HepG2 (cell line): ENCODE measurements at regions not wholly inside any gene's neighbourhood (a gene's known extent, or its start where the extent isn't known, plus 50 kb on each side); places are given as distances from the start of the nearest gene placed in this dataset.

Experiments
- ATAC-seq: fragments of 200-7000 bp; cut with Tn5 transposase; 3 replicates; pipeline ENCODE4 v1.9.1; 2020; ENCODE audit warnings: mild to moderate bottlenecking, moderate library complexity
- BruUV-seq: library from RNA; stranded (reverse); fragments of 400-500 nt; replicated peaks from 2 replicates; lab custom pipeline; 2021; lab: Mats Ljungman, UMichigan
- CTCF ChIA-PET: fragments of 300-600 bp; formaldehyde crosslinking; extraction: SDS; loops from one replicate; lab custom pipeline; 2021; ENCODE audit warnings: low total read pairs, inconsistent platforms, low intra/inter-chr PET ratio; lab: Yijun Ruan, JAX
- POLR2A ChIA-PET: fragments of 350-600 bp; sonication (Branson Sonifier 250); formaldehyde crosslinking; loops from one replicate; lab custom pipeline; 2020; ENCODE audit warnings: antibody characterized with exemption, inconsistent platforms; lab: Yijun Ruan, JAX
- DNase-seq: peaks from one replicate; pipeline ENCODE4 v3.0.0-alpha.2; 2015; ENCODE audit warnings: low spot score
- FAIRE-seq: peaks from 3 replicates; lab custom pipeline; 2011; peaks lifted over from hg19 to GRCh38; lab: Jason Lieb, UNC
- H2AFZ ChIP-seq: one replicate; pipeline ENCODE4 v1.6.1; 2011; ENCODE audit warnings: low read length, inconsistent platforms
- H3K27ac ChIP-seq: fragments of 300-600 bp; 3 replicates; pipeline ENCODE4 v1.8.0; 2011; ENCODE audit warnings: mixed run types, mild to moderate bottlenecking, mixed read lengths, low read length, inconsistent platforms; ENCODE audit not compliant: insufficient read depth; ENCODE audit errors: extremely low read length
- H3K27me3 ChIP-seq, 2 experiments: fragments of 200-600 bp in 1 of 2; 2 replicates in 1 of 2; 3 replicates in 1 of 2; pipeline versions ENCODE4 v1.6.0 to v1.8.0; 2011; ENCODE audit warnings: low read length in 2 of 2, mild to moderate bottlenecking in 2 of 2, moderate library complexity in 2 of 2, inconsistent platforms in 1 of 2; ENCODE audit not compliant: insufficient read depth in 2 of 2, control insufficient read depth in 1 of 2
- H3K36me3 ChIP-seq, 2 experiments: fragments of 200-600 bp in 1 of 2; replicated peaks in 1 of 2; 2 replicates in 1 of 2; 3 replicates in 1 of 2; pipeline versions ENCODE4 v1.5.1 to v1.8.0; 2011; ENCODE audit warnings: low read length in 2 of 2, inconsistent platforms in 1 of 2; ENCODE audit not compliant: insufficient read depth in 2 of 2, control insufficient read depth in 1 of 2
- H3K4me1 ChIP-seq: 2 replicates; pipeline ENCODE4 v1.5.1; 2012; ENCODE audit warnings: low read length, inconsistent platforms; ENCODE audit not compliant: insufficient read depth
- H3K4me2 ChIP-seq: 2 replicates; pipeline ENCODE4 v1.6.0; 2011; ENCODE audit warnings: low read depth, low read length, inconsistent platforms
- H3K4me3 ChIP-seq, 3 experiments: fragments of 200-600 bp in 1 of 3; sonication (generic), shearing (Covaris generic) in 1 of 3; replicated peaks in 1 of 3; 2 replicates each; pipeline ENCODE4 v1.5.1; 2011 to 2016; ENCODE audit warnings: low read length in 3 of 3, inconsistent platforms in 2 of 3, low read depth in 2 of 3, mild to moderate bottlenecking in 2 of 3, control low read depth in 1 of 3, mixed read lengths in 1 of 3; ENCODE audit not compliant: insufficient read depth in 1 of 3
- H3K79me2 ChIP-seq: one replicate; pipeline ENCODE4 v1.6.1; 2011; ENCODE audit warnings: low read length, inconsistent platforms; ENCODE audit not compliant: insufficient read depth
- H3K9ac ChIP-seq: 2 replicates; pipeline ENCODE4 v1.6.0; 2011; ENCODE audit warnings: mild to moderate bottlenecking, low read depth, low read length, inconsistent platforms; ENCODE audit not compliant: insufficient read depth
- H3K9me3 ChIP-seq: 2 replicates; pipeline ENCODE4 v1.5.1; 2012; ENCODE audit warnings: mild to moderate bottlenecking, low read length
- H4K20me1 ChIP-seq: 2 replicates; pipeline ENCODE4 v1.6.0; 2011; ENCODE audit warnings: inconsistent platforms, mild to moderate bottlenecking, low read length, moderate library complexity; ENCODE audit not compliant: insufficient read depth
- CCAR2 ChIP-seq: fragments of 200-400 bp; formaldehyde crosslinking; optimal IDR thresholded peaks from 2 replicates; pipeline ENCODE3; 2018; ENCODE audit warnings: low read depth, mild to moderate bottlenecking, low read length, moderate library complexity
- HDAC2 ChIP-seq: sonication (generic); formaldehyde crosslinking; IDR thresholded peaks from 2 replicates; pipeline ENCODE4 v1.4.0; 2020; ENCODE audit warnings: missing genetic modification reagents
- KAT2B ChIP-seq: fragments of 150-350 bp; IDR thresholded peaks from 2 replicates; pipeline ENCODE4 v1.6.1; 2014; ENCODE audit warnings: low read depth, low read length, borderline replicate concordance
- MED8 ChIP-seq: sonication (generic); formaldehyde crosslinking; IDR thresholded peaks from 2 replicates; pipeline ENCODE4 v1.8.1; 2023; ENCODE audit warnings: mild to moderate bottlenecking, missing genetic modification reagents; ENCODE audit not compliant: insufficient replicate concordance
- NR2F2 ChIP-seq: IDR thresholded peaks from 2 replicates; pipeline ENCODE4 v1.6.1; 2012; ENCODE audit warnings: low read depth, inconsistent platforms, borderline replicate concordance
- RARG ChIP-seq: sonication (generic); formaldehyde crosslinking; IDR thresholded peaks from 2 replicates; pipeline ENCODE4 v1.4.0; 2020; ENCODE audit warnings: low read depth, mild to moderate bottlenecking, missing genetic modification reagents
- ZBTB1 ChIP-seq: sonication (generic); formaldehyde crosslinking; IDR thresholded peaks from 2 replicates; pipeline ENCODE4 v1.4.0; 2020; ENCODE audit warnings: missing genetic modification reagents, borderline replicate concordance
- ZFP62 ChIP-seq: sonication (generic); formaldehyde crosslinking; IDR thresholded peaks from 2 replicates; pipeline ENCODE4 v1.4.0; 2020; ENCODE audit warnings: missing genetic modification reagents
- ZNF263 ChIP-seq: sonication (generic); formaldehyde crosslinking; IDR thresholded peaks from 2 replicates; pipeline ENCODE4 v1.4.0; 2020; ENCODE audit warnings: missing genetic modification reagents
- ZNF329 ChIP-seq: sonication (generic); formaldehyde crosslinking; IDR thresholded peaks from 2 replicates; pipeline ENCODE4 v1.9.0; 2021; ENCODE audit warnings: low read depth, mild to moderate bottlenecking, missing genetic modification reagents
- ZNF570 ChIP-seq: sonication (generic); formaldehyde crosslinking; IDR thresholded peaks from 2 replicates; pipeline ENCODE4 v1.4.0; 2020; ENCODE audit warnings: mild to moderate bottlenecking, missing genetic modification reagents, borderline replicate concordance
- WGBS: methylation state at CpG from one replicate; pipeline ENCODE4 v1.1.6; 2017; ENCODE audit warnings: low lambda C conversion rate; 5-methylcytosine and 5-hydroxymethylcytosine counted together
- in situ Hi-C: cut with HindIII; loops from 2 replicates; pipeline ENCODE4 v1.10.0; 2017; ENCODE audit warnings: low pct_unique_long_range_greater_than_20kb; ENCODE audit not compliant: extremely low pct_ligation_motif_present
- intact Hi-C: fragments of 100-400 bp; cut with micrococcal nuclease; formaldehyde crosslinking; loops from one replicate; pipeline ENCODE4 v1.10.0; 2022; ENCODE audit not compliant: unreplicated experiment
- TF ChIP-seq, protein P1 (sequence below): sonication (generic); formaldehyde crosslinking; IDR thresholded peaks from 2 replicates; pipeline ENCODE4 v1.8.0; 2022; ENCODE audit warnings: mild to moderate bottlenecking, missing genetic modification reagents, moderate library complexity
- TF ChIP-seq, protein P2 (sequence below): sonication (generic); formaldehyde crosslinking; IDR thresholded peaks from 2 replicates; pipeline ENCODE4 v1.4.0; 2020; ENCODE audit warnings: missing genetic modification reagents
- TF ChIP-seq, protein P3 (sequence below): sonication (generic); formaldehyde crosslinking; IDR thresholded peaks from 2 replicates; pipeline ENCODE4 v1.5.0; 2020; ENCODE audit warnings: missing genetic modification reagents
- TF ChIP-seq, protein P4 (sequence below): sonication (generic); formaldehyde crosslinking; IDR thresholded peaks from 2 replicates; pipeline ENCODE4 v1.4.0; 2020; ENCODE audit warnings: mild to moderate bottlenecking, low read depth, missing genetic modification reagents
- TF ChIP-seq, protein P5 (sequence below): sonication (generic); IDR thresholded peaks from 2 replicates; pipeline ENCODE4 v1.6.1; 2016; ENCODE audit warnings: low read depth, borderline replicate concordance

DNA sequence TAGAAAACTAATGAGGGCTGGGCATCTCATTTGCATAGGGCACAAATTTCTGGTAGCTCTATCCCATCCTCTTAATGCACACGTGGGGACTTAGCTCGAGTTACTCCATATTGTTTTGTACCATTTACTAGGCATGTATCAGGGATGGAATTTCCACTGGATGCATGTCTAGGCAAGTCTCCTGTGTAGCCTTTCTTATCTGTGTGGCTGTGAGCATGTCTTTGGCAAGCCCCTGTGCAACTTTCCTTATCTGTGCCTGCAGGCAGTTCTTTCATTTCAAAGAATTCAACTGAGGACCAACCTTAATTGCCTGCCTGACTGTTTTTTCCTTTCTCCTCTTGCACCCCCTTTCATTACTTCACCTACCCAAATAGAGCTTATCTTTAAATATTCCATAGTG lies 992.9 kb downstream of the CDY2B start:
- Histone ChIP-seq H3K4me2 (no peak overlapping the region), H3K27me3 (no peaks in the 10 kb centered on the region), H4K20me1 (no peaks in the 10 kb centered on the region), H3K27ac (no peak overlapping the region), H2AFZ (no peak overlapping the region), H3K4me1 (no peaks in the 10 kb centered on the region), H3K9me3 (peaks cover 36% of the 10 kb centered on the region; the same call in 1 of the 2 replicates), H3K9ac (no peak overlapping the region), H3K36me3 (no peaks in the 10 kb centered on the region), H3K4me3 (no peak overlapping the region), H3K79me2 (no peaks in the 10 kb centered on the region)
- POLR2A ChIA-PET, result no interaction called here
- in situ Hi-C loops (no loop called here), intact Hi-C loops (no loop called here)
- BruUV-seq, result no TSS peak
- WGBS, result no CpG with 5 or more reads among the region's 2 CpGs
- ATAC-seq, result no peak
- CTCF ChIA-PET, result no interaction called here
- FAIRE-seq, result no peak
- TF ChIP-seq KAT2B, result no peak
- TF ChIP-seq HDAC2, result no peak
- TF ChIP-seq, protein P1, sequence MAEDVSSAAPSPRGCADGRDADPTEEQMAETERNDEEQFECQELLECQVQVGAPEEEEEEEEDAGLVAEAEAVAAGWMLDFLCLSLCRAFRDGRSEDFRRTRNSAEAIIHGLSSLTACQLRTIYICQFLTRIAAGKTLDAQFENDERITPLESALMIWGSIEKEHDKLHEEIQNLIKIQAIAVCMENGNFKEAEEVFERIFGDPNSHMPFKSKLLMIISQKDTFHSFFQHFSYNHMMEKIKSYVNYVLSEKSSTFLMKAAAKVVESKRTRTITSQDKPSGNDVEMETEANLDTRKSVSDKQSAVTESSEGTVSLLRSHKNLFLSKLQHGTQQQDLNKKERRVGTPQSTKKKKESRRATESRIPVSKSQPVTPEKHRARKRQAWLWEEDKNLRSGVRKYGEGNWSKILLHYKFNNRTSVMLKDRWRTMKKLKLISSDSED (CRISPR knock-in tag), result no peak
- TF ChIP-seq RARG (CRISPR knock-in tag), result no peak
- TF ChIP-seq, protein P2, sequence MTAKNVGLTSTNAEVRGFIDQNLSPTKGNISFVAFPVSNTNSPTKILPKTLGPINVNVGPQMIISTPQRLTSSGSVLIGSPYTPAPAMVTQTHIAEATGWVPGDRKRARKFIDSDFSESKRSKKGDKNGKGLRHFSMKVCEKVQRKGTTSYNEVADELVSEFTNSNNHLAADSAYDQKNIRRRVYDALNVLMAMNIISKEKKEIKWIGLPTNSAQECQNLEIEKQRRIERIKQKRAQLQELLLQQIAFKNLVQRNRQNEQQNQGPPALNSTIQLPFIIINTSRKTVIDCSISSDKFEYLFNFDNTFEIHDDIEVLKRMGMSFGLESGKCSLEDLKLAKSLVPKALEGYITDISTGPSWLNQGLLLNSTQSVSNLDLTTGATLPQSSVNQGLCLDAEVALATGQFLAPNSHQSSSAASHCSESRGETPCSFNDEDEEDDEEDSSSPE (CRISPR knock-in tag), result no peak
- no peak for TF ChIP-seq MED8
- TF ChIP-seq, protein P3, sequence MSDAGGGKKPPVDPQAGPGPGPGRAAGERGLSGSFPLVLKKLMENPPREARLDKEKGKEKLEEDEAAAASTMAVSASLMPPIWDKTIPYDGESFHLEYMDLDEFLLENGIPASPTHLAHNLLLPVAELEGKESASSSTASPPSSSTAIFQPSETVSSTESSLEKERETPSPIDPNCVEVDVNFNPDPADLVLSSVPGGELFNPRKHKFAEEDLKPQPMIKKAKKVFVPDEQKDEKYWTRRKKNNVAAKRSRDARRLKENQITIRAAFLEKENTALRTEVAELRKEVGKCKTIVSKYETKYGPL (CRISPR knock-in tag), result no peak
- TF ChIP-seq ZFP62 (CRISPR knock-in tag), result no peak
- TF ChIP-seq NR2F2, result no peak
- TF ChIP-seq ZNF329 (CRISPR knock-in tag), result no peak
- TF ChIP-seq, protein P4, sequence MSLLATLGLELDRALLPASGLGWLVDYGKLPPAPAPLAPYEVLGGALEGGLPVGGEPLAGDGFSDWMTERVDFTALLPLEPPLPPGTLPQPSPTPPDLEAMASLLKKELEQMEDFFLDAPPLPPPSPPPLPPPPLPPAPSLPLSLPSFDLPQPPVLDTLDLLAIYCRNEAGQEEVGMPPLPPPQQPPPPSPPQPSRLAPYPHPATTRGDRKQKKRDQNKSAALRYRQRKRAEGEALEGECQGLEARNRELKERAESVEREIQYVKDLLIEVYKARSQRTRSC (CRISPR knock-in tag), result no peak
- TF ChIP-seq, protein P5, sequence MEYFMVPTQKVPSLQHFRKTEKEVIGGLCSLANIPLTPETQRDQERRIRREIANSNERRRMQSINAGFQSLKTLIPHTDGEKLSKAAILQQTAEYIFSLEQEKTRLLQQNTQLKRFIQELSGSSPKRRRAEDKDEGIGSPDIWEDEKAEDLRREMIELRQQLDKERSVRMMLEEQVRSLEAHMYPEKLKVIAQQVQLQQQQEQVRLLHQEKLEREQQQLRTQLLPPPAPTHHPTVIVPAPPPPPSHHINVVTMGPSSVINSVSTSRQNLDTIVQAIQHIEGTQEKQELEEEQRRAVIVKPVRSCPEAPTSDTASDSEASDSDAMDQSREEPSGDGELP, result no peak
- no peak for TF ChIP-seq ZNF570 (CRISPR knock-in tag)
- no peak for TF ChIP-seq CCAR2
- no peak for TF ChIP-seq ZBTB1 (CRISPR knock-in tag)
- no peak for TF ChIP-seq ZNF263 (CRISPR knock-in tag)
- DNase-seq, result no peak
